ENCODE measurements at regions not wholly inside any gene's neighbourhood (a gene's known extent, or its start where the extent isn't known, plus 50 kb on each side); places are given as distances from the start of the nearest gene placed in this dataset.

DNA sequence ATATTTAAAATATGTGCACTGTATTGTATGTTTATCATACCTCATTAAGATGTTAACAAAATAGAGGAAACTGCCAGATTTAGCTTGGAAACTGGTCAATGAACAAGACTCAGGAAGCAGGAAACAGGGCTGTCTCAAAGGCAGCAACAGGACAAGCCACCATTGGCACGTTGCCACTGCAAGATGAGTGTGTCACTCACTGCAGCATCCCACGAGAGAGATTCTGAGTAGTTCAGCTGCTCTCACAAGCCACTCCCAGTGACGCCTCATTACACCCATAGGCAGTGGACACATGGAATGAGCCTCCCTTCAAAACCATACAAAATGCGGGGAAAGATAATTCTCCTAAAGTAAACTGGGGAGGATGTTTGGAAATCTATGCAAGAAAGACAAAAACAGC, 181.9 kb upstream of the DLGAP1 start:
- TF ChIP-seq POLR2A (IDR thresholded peaks at IDR 0.05; ENCODE audit: low read depth) (no peak), EP300 (IDR thresholded peaks at IDR 0.05) (no peak)
- TF ChIP-seq, protein P1, sequence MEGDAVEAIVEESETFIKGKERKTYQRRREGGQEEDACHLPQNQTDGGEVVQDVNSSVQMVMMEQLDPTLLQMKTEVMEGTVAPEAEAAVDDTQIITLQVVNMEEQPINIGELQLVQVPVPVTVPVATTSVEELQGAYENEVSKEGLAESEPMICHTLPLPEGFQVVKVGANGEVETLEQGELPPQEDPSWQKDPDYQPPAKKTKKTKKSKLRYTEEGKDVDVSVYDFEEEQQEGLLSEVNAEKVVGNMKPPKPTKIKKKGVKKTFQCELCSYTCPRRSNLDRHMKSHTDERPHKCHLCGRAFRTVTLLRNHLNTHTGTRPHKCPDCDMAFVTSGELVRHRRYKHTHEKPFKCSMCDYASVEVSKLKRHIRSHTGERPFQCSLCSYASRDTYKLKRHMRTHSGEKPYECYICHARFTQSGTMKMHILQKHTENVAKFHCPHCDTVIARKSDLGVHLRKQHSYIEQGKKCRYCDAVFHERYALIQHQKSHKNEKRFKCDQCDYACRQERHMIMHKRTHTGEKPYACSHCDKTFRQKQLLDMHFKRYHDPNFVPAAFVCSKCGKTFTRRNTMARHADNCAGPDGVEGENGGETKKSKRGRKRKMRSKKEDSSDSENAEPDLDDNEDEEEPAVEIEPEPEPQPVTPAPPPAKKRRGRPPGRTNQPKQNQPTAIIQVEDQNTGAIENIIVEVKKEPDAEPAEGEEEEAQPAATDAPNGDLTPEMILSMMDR (IDR thresholded peaks at IDR 0.05) = no peak
